Fibroblast of lung (primary cell): ENCODE measurements at regions not wholly inside any gene's neighbourhood (a gene's known extent, or its start where the extent isn't known, plus 50 kb on each side); places are given as distances from the start of the nearest gene placed in this dataset.

Experiments used
- EZH2 ChIP-seq: IDR thresholded peaks from 2 replicates; pipeline ENCODE4 v1.5.1; 2012; ENCODE audit warnings: low read length, control low read depth, mild to moderate bottlenecking; ENCODE audit errors: missing control alignments
- TF ChIP-seq, protein P1 (sequence below), 2 donors: IDR thresholded peaks in 1 of 2; conservative IDR thresholded peaks in 1 of 2; 1 replicate in 1 of 2; 2 replicates in 1 of 2; pipeline ENCODE4 v1.5.1; 2011 to 2012; ENCODE audit warnings: low read length in 2 of 2, control low read depth in 1 of 2, inconsistent platforms in 1 of 2, low read depth in 1 of 2, mild to moderate bottlenecking in 1 of 2

GRCh38 chr7:84553711-84554110 lies 359.1 kb upstream of the SEMA3A start:
- TF ChIP-seq EZH2, result no peak
- TF ChIP-seq, protein P1, sequence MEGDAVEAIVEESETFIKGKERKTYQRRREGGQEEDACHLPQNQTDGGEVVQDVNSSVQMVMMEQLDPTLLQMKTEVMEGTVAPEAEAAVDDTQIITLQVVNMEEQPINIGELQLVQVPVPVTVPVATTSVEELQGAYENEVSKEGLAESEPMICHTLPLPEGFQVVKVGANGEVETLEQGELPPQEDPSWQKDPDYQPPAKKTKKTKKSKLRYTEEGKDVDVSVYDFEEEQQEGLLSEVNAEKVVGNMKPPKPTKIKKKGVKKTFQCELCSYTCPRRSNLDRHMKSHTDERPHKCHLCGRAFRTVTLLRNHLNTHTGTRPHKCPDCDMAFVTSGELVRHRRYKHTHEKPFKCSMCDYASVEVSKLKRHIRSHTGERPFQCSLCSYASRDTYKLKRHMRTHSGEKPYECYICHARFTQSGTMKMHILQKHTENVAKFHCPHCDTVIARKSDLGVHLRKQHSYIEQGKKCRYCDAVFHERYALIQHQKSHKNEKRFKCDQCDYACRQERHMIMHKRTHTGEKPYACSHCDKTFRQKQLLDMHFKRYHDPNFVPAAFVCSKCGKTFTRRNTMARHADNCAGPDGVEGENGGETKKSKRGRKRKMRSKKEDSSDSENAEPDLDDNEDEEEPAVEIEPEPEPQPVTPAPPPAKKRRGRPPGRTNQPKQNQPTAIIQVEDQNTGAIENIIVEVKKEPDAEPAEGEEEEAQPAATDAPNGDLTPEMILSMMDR (conservative IDR thresholded peaks at IDR 0.05 in 1 of 2, IDR thresholded peaks at IDR 0.05 in 1 of 2; ENCODE audit: low read depth in 1 of 2, low read length in 2 of 2), result no peak
